Heart left ventricle (tissue), 16 donors: ENCODE measurements at regions not wholly inside any gene's neighbourhood (a gene's known extent, or its start where the extent isn't known, plus 50 kb on each side); places are given as distances from the start of the nearest gene placed in this dataset.
A peak's percentile ranks its signal among the peaks of the same experiment; 100 is the strongest.

Experiments used
- ATAC-seq, 4 donors: fragments of 200-7000 bp; cut with Tn5 transposase; one replicate each; pipeline ENCODE4 v1.9.1; 2020 to 2022; ENCODE audit warnings: moderate library complexity in 4 of 4, mild to moderate bottlenecking in 3 of 4, moderate number of reproducible peaks in 1 of 4
- DNase-seq, 5 donors: peaks; one replicate each; pipeline ENCODE4 v3.0.0-alpha.2; 2020
- H3K27ac ChIP-seq, 12 donors: fragments of 200-600 bp; sonication (generic) in 4 of 12; one replicate each; pipeline versions ENCODE4 v1.5.0 to v1.8.0; 2016 to 2022; ENCODE audit warnings: mild to moderate bottlenecking in 2 of 12
- H3K27me3 ChIP-seq, 9 donors: fragments of 200-600 bp; sonication (generic) in 2 of 9; one replicate each; pipeline versions ENCODE4 v1.5.1 to v1.8.0; 2016 to 2022; ENCODE audit warnings: mild to moderate bottlenecking in 3 of 9
- H3K36me3 ChIP-seq, 9 donors: fragments of 200-600 bp; sonication (generic) in 2 of 9; one replicate each; pipeline versions ENCODE4 v1.5.0 to v1.8.0; 2018 to 2022; ENCODE audit warnings: mild to moderate bottlenecking in 2 of 9
- H3K4me1 ChIP-seq, 12 donors: fragments of 200-600 bp; sonication (generic) in 4 of 12; one replicate each; pipeline versions ENCODE4 v1.5.0 to v1.8.0; 2016 to 2022; ENCODE audit warnings: mild to moderate bottlenecking in 3 of 12
- H3K4me3 ChIP-seq, 12 donors: fragments of 200-600 bp; sonication (generic) in 4 of 12; one replicate each; pipeline versions ENCODE4 v1.5.0 to v1.8.0; 2017 to 2022; ENCODE audit warnings: mild to moderate bottlenecking in 9 of 12, moderate library complexity in 4 of 12
- H3K9me3 ChIP-seq, 12 donors: fragments of 200-600 bp; sonication (generic) in 4 of 12; one replicate each; pipeline versions ENCODE4 v1.5.0 to v1.8.0; 2016 to 2022; ENCODE audit warnings: mild to moderate bottlenecking in 1 of 12
- POLR2A ChIP-seq, 2 donors: fragments of 450-650 bp; IDR thresholded peaks; one replicate each; pipeline ENCODE4 v1.6.1; 2017; ENCODE audit warnings: antibody characterized with exemption in 2 of 2, mild to moderate bottlenecking in 2 of 2, moderate library complexity in 2 of 2
- WGBS, 4 donors: extraction: QIAGEN DNeasy Blood & Tissue Kit in 2 of 4; methylation state at CpG; one replicate each; pipeline versions ENCODE4 v1.1.5 to v1.1.7; 2013 to 2018; 5-methylcytosine and 5-hydroxymethylcytosine counted together
- intact Hi-C, 10 donors: fragments of 100-400 bp; cut with DNase I; formaldehyde crosslinking; loops; one replicate each; pipeline versions ENCODE4 v1.11.1 to v1.14.2; 2022
- TF ChIP-seq, protein P1 (sequence below), 12 donors: fragments of 200-600 bp; sonication (generic) in 4 of 12; IDR thresholded peaks; one replicate each; pipeline versions ENCODE4 v1.5.0 to v1.8.0; 2018 to 2022; ENCODE audit warnings: antibody characterized with exemption in 12 of 12, mild to moderate bottlenecking in 5 of 12
- donor health status: ischemic (EF 13 %, LVEDD 7.1; RV severe dilation, severe dysfunction).
- donor health status: healthy with polysubstance abuse.
- donor health status: DM: no; HTN: yes; CAD: no.
- donor health status: DM: no; HTN: no; CAD: no.
- donor health status: ischemic (EF 25% LVEDD 6.9; RV normal size, moderate dysfunction).
- donor health status: ischemic (EF 25% LVEDD 5.7; RV mildly dilated, moderate dysfunction).
- donor health status: healthy.
- donor health status: DM: yes; HTN: yes; CAD: no.
- donor health status: ischemic (EF 35%, LVEDD 5.7; RV mildly dilated, moderate dysfunction).
- donor health status: nonischemic (EF 11% LVEDD 7.7; RV severe dilation, severe dysfunction).
- donor health status: DM: yes; HTN: yes; CAD: no.
- donor health status: PGD.
- donor health status: ischemic (EF 29% LVEDD 5.4; RV normal size, mild dysfunction).
- donor health status: nonischemic (EF 23%, LVEDD 6.1; RV moderate dilation, normal function).

DNA sequence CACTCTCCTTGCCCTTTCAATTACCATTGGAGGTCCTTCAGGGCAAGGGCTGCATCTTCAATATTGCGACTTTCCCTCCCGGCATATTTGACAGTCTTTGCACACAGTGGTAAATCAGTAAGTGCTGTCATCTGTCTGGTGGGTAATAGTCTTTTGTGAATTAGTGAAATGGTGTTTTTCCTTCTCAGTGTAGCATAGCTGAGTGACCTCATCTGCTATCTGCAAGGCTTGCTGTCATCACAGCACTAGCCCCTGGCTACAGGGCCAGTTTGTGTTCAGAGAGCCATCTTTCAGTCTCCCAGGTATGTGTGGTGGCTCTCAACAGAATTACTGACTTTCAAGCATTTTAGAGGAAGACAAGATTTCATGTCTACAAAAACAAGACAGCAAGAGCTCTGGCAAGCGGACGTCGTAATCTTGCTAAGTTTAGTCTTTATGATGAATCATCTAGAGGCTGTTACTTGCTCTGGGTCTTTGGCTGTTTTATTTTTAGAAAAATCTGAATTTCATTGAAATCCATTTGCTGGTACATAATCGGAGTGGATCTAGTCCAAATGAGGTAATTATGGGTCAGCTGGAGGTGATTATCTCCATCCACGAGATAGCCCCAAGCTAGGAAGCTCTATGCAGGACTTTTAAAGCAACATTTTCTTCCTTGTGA lies 528.9 kb downstream of the EPM2A start:
- TF ChIP-seq, protein P1, sequence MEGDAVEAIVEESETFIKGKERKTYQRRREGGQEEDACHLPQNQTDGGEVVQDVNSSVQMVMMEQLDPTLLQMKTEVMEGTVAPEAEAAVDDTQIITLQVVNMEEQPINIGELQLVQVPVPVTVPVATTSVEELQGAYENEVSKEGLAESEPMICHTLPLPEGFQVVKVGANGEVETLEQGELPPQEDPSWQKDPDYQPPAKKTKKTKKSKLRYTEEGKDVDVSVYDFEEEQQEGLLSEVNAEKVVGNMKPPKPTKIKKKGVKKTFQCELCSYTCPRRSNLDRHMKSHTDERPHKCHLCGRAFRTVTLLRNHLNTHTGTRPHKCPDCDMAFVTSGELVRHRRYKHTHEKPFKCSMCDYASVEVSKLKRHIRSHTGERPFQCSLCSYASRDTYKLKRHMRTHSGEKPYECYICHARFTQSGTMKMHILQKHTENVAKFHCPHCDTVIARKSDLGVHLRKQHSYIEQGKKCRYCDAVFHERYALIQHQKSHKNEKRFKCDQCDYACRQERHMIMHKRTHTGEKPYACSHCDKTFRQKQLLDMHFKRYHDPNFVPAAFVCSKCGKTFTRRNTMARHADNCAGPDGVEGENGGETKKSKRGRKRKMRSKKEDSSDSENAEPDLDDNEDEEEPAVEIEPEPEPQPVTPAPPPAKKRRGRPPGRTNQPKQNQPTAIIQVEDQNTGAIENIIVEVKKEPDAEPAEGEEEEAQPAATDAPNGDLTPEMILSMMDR (IDR thresholded peaks at IDR 0.05), result no peak
- no peak for TF ChIP-seq POLR2A (IDR thresholded peaks at IDR 0.05)
- WGBS, 4 donors, result 56 to 67% (median 60%) methylated on average over 7 of the region's 7 CpGs
- Histone ChIP-seq H3K4me1 (peaks cover 0 to 9% (median 0%) of the 10 kb centered on the region in 12 donors), H3K4me3 (no peak overlapping the region), H3K27me3 (no peaks in the 10 kb centered on the region), H3K27ac (peak overlapping the region in 2 of 12 donors; percentile 15 to 20), H3K9me3 (no peaks in the 10 kb centered on the region), H3K36me3 (no peaks in the 10 kb centered on the region)
- intact Hi-C loops, result no loop called here
- ATAC-seq, result peak in 2 of 4 donors; percentile 43 to 57
- DNase-seq, result no peak

DNA sequence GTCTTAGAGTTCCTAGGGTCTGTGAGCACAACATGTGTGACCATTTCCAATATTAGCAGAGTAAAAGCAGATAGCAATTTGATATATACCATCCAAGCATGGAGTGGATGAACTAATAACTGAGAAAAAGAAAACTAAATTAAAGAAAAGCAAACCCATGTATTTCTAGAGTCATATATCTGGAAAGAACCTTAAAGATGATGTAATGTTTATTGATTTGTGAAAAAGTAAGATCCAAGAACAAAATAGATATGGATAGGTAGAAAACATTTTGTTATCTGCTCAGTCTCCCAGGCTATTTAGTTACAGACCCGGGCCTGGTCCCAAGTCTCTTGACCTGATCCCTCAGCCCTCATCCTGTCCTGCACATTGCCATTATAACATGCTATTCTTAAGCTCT lies 526.8 kb downstream of the EPM2A start:
- DNase-seq (no peak), ATAC-seq (no peak)
- no peak for TF ChIP-seq POLR2A (IDR thresholded peaks at IDR 0.05)
- TF ChIP-seq, protein P1 (IDR thresholded peaks at IDR 0.05), result no peak
- H3K27ac ChIP-seq, result no peak overlapping the region
- peaks cover 0 to 9% (median 0%) of the 10 kb centered on the region in 12 donors for H3K4me1 ChIP-seq
- intact Hi-C loops, result no loop called here
- no peak overlapping the region for H3K4me3 ChIP-seq
- H3K36me3 ChIP-seq, result no peaks in the 10 kb centered on the region
- no peaks in the 10 kb centered on the region for H3K9me3 ChIP-seq
- H3K27me3 ChIP-seq, result no peaks in the 10 kb centered on the region
- WGBS, 4 donors, result 36 to 51% (median 47%) methylated on average over 1 of the region's 1 CpG

DNA sequence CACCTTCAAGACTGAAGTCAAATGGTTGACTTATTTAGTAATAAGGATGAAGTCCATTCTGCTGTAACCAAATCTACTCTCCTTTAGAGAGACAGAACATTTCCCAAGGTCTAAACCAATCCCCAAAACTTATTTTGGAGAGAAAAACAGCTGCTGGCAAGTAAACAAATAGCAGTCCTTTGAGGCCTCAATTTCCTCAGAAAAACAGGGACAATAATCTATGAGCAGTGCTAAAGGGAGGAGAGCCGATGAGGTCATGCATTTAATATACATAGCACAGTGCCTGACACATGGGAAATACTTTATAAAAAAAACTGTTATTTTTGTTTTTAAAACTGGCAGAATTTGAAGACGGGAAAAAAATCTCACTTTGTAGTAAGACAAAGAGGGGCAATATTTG lies 526.0 kb downstream of the EPM2A start:
- TF ChIP-seq, protein P1 (IDR thresholded peaks at IDR 0.05), result no peak
- TF ChIP-seq POLR2A (IDR thresholded peaks at IDR 0.05), result no peak
- Histone ChIP-seq H3K36me3 (no peaks in the 10 kb centered on the region), H3K27me3 (no peaks in the 10 kb centered on the region), H3K4me3 (no peak overlapping the region), H3K9me3 (no peaks in the 10 kb centered on the region), H3K4me1 (peaks cover 0 to 9% (median 0%) of the 10 kb centered on the region in 12 donors), H3K27ac (no peak overlapping the region)
- ATAC-seq (peak in 1 of 4 donors; percentile 30), DNase-seq (no peak)
- 55 to 61% (median 59%) methylated on average over 2 of the region's 2 CpGs for WGBS, 4 donors
- intact Hi-C loops, result no loop called here

DNA sequence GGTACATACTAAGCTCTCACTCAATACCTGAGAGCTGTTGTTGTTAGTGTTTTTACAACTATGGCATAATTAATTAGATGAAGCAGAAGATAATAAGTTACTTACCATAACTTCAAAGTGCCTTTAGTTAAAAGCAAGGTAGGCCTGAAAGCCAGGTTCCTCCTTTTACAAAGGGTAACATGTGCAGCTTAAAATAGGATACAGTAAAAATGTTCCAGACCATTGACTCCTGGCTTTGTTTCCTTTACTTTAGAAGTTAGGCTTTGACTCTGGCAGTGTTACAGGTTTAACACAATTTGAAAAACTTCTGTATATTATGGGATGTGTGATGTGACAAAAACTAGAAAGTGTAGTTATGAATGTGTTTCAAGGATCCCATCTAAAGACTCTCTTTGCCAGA lies 522.5 kb downstream of the EPM2A start:
- H3K27me3 ChIP-seq, result no peaks in the 10 kb centered on the region
- no peaks in the 10 kb centered on the region for H3K9me3 ChIP-seq
- no peaks in the 10 kb centered on the region for H3K36me3 ChIP-seq
- no peaks in the 10 kb centered on the region for H3K4me1 ChIP-seq
- TF ChIP-seq, protein P1 (IDR thresholded peaks at IDR 0.05), result no peak
- TF ChIP-seq POLR2A (IDR thresholded peaks at IDR 0.05), result no peak
- no peak overlapping the region for H3K27ac ChIP-seq
- no peak overlapping the region for H3K4me3 ChIP-seq
- intact Hi-C loops, result loop anchor here in 9 of 10 donors (5.0 to 10.0 kb wide), 6 partner anchors 178 to 631 kb away; no protein-coding TSS in a partner anchor
- DNase-seq, result no peak
- no peak for ATAC-seq
